ENCODE measurements at regions not wholly inside any gene's neighbourhood (a gene's known extent, or its start where the extent isn't known, plus 50 kb on each side); places are given as distances from the start of the nearest gene placed in this dataset.

DNA sequence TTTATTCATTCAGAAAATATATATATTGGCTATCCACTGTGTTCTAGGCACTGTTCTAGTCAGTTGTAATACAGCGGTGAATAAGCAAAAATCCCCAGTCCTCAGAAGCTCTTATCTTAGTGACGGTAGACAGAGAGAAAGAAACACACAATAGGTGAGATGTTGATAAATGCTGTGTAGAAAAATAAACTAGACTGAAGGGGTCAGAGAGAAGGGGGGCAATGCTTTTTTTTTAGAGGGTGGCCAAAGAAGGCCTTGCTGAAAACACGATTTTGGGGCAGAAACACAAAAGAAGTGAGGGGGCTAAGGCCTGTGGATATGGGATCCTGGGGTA, 68.0 kb upstream of the MBOAT1 start:
- DNase-seq (ENCODE audit: low read depth, low spot score): no peak
- H3K9me2 ChIP-seq (ENCODE audit: insufficient read depth): no peaks in the 10 kb centered on the region
- ChIA-PET RAD21 (ENCODE audit: low non-redundant PET in 1 of 2, low total read pairs in 2 of 2, uncharacterized antibody in 2 of 2, unreplicated experiment in 2 of 2) (no interaction called here), POLR2A (no interaction called here), CTCF (interaction anchor here (1.6 to 1.8 kb wide), 2 partner anchors 153 to 247 kb away, joined by 3 to 4 read pairs; no protein-coding TSS in a partner anchor)
- H4K20me1 ChIP-seq (ENCODE audit: insufficient read depth): no peaks in the 10 kb centered on the region
- intact Hi-C loops (cut with micrococcal nuclease): no loop called here
- no peaks in the 10 kb centered on the region for H3K79me2 ChIP-seq (ENCODE audit: insufficient read depth, low read length)
- no peak for TF ChIP-seq RAD21 (IDR thresholded peaks at IDR 0.05; ENCODE audit: low read depth)
- TF ChIP-seq SIN3A (IDR thresholded peaks at IDR 0.05; ENCODE audit: low read depth): no peak
- no peak for TF ChIP-seq POLR2AphosphoS5 (IDR thresholded peaks at IDR 0.05; ENCODE audit: low read depth, low read length)
- TF ChIP-seq EGR1 (IDR thresholded peaks at IDR 0.05; ENCODE audit: low read depth): no peak
- H2AFZ ChIP-seq (ENCODE audit: low read depth, low read length, poor library complexity, severe bottlenecking): no peak overlapping the region
- H3K9me3 ChIP-seq (ENCODE audit: control insufficient read depth in 1 of 2, insufficient read depth in 1 of 2, low read depth in 1 of 2, low read length in 2 of 2): no peaks in the 10 kb centered on the region; a peak in 1 of 4 replicates
- no peaks in the 10 kb centered on the region for H3K27me3 ChIP-seq (ENCODE audit: insufficient read depth, low read length)
- BruUV-seq (replicated peaks): no TSS peak
- no peak overlapping the region for H3K4me3 ChIP-seq (replicated peaks in 1 of 2; ENCODE audit: low read depth in 1 of 2, low read length in 2 of 2)
- H3K36me3 ChIP-seq (ENCODE audit: control insufficient read depth in 1 of 2, insufficient read depth in 2 of 2, low read length in 2 of 2): no peaks in the 10 kb centered on the region
- no peak overlapping the region for H3K4me2 ChIP-seq (ENCODE audit: low read length)
- ATAC-seq: no peak
- no peak overlapping the region for H3K9ac ChIP-seq (ENCODE audit: low read length)
- H3K4me1 ChIP-seq (ENCODE audit: control insufficient read depth in 1 of 2, insufficient read depth in 2 of 2, low read length in 2 of 2): peaks cover 0 to 15% of the 10 kb centered on the region in 2 experiments; a peak in 2 of 4 replicates
- no peak overlapping the region for H3K27ac ChIP-seq (ENCODE audit: low read depth, low read length)

DNA sequence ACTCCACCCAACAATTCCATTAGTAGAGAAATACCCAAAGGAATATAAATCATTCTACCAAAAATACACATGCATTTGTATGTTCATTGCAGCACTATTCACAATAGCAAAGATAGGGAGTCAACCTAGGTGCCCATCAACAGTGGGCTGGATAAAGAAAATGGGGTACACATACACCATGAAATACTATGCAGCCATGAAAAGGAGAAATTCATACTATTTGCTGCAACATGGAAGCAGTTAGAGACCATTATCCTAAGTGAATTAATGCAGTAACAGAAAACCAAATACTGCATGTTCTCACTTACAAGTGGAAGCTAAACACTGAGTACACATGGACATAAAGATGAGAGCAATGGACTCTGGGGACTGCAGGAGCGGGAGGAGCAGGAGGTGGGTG, 72.4 kb upstream of the MBOAT1 start:
- no peaks in the 10 kb centered on the region for H3K36me3 ChIP-seq (ENCODE audit: control insufficient read depth in 1 of 2, insufficient read depth in 2 of 2, low read length in 2 of 2)
- no peak overlapping the region for H3K27ac ChIP-seq (ENCODE audit: low read depth, low read length)
- ChIA-PET CTCF (no interaction called here), POLR2A (no interaction called here), RAD21 (ENCODE audit: low non-redundant PET in 1 of 2, low total read pairs in 2 of 2, uncharacterized antibody in 2 of 2, unreplicated experiment in 2 of 2) (no interaction called here)
- intact Hi-C loops (cut with micrococcal nuclease): no loop called here
- no peaks in the 10 kb centered on the region; a peak in 1 of 4 replicates for H3K9me3 ChIP-seq (ENCODE audit: control insufficient read depth in 1 of 2, insufficient read depth in 1 of 2, low read depth in 1 of 2, low read length in 2 of 2)
- no peak for ATAC-seq
- no peaks in the 10 kb centered on the region for H3K9me2 ChIP-seq (ENCODE audit: insufficient read depth)
- H3K79me2 ChIP-seq (ENCODE audit: insufficient read depth, low read length): no peaks in the 10 kb centered on the region
- no peaks in the 10 kb centered on the region for H4K20me1 ChIP-seq (ENCODE audit: insufficient read depth)
- no peak overlapping the region for H3K4me2 ChIP-seq (ENCODE audit: low read length)
- no peak overlapping the region for H2AFZ ChIP-seq (ENCODE audit: low read depth, low read length, poor library complexity, severe bottlenecking)
- H3K4me3 ChIP-seq (replicated peaks in 1 of 2; ENCODE audit: low read depth in 1 of 2, low read length in 2 of 2): no peak overlapping the region
- TF ChIP-seq SRF (IDR thresholded peaks at IDR 0.05; ENCODE audit: low read depth): no peak
- TF ChIP-seq YY1 (IDR thresholded peaks at IDR 0.05; ENCODE audit: extremely low read depth, insufficient replicate concordance, low read depth, low read length): no peak
- no peak for DNase-seq (ENCODE audit: low read depth, low spot score)
- H3K9ac ChIP-seq (ENCODE audit: low read length): no peak overlapping the region
- peaks cover 0 to 8% of the 10 kb centered on the region in 2 experiments; a peak in 2 of 4 replicates for H3K4me1 ChIP-seq (ENCODE audit: control insufficient read depth in 1 of 2, insufficient read depth in 2 of 2, low read length in 2 of 2)
- H3K27me3 ChIP-seq (ENCODE audit: insufficient read depth, low read length): no peaks in the 10 kb centered on the region
- no TSS peak for BruUV-seq (replicated peaks)
